Muscle of leg (tissue), 3 donors: ENCODE measurements at regions not wholly inside any gene's neighbourhood (a gene's known extent, or its start where the extent isn't known, plus 50 kb on each side); places are given as distances from the start of the nearest gene placed in this dataset.
"Not testable (repeated sequence)": the region's sequence is repeated elsewhere in the genome, so short reads cannot be mapped to it uniquely, and the experiment has no call there.

Experiments
- DNase-seq: peaks from one replicate; pipeline ENCODE4 v3.0.0; 2013
- H3K27ac ChIP-seq: one replicate; pipeline ENCODE4 v1.5.1; 2013; ENCODE audit warnings: mild to moderate bottlenecking, low read length, control low read depth
- H3K27me3 ChIP-seq: one replicate; pipeline ENCODE4 v1.6.1; 2013; ENCODE audit warnings: low read length; ENCODE audit not compliant: control insufficient read depth, insufficient read depth
- H3K36me3 ChIP-seq: one replicate; pipeline ENCODE4 v1.6.1; 2013; ENCODE audit warnings: low read length; ENCODE audit not compliant: control insufficient read depth, insufficient read depth
- H3K4me1 ChIP-seq: one replicate; pipeline ENCODE4 v1.6.1; 2013; ENCODE audit warnings: low read length; ENCODE audit not compliant: control insufficient read depth, insufficient read depth
- H3K4me3 ChIP-seq: one replicate; pipeline ENCODE4 v1.5.1; 2013; ENCODE audit warnings: low read length, control low read depth
- H3K9me3 ChIP-seq: replicated peaks from 2 replicates; pipeline ENCODE4 v1.6.1; 2013; ENCODE audit warnings: low read depth, low read length; ENCODE audit not compliant: control insufficient read depth
- WGBS: methylation state at CpG from one replicate; pipeline ENCODE4 v1.1.5; 2013; ENCODE audit warnings: missing lambda C conversion rate; ENCODE audit not compliant: insufficient coverage; 5-methylcytosine and 5-hydroxymethylcytosine counted together

- no peaks in the 10 kb centered on the region for H3K36me3 ChIP-seq
- no CpG with 5 or more reads among the region's 2 CpGs for WGBS
- no peak for DNase-seq
- no peaks in the 10 kb centered on the region for H3K27me3 ChIP-seq
- peaks cover 3% of the 10 kb centered on the region for H3K4me1 ChIP-seq
- H3K27ac ChIP-seq: no peak overlapping the region
- H3K4me3 ChIP-seq: no peak overlapping the region
- H3K9me3 ChIP-seq: no peaks in the 10 kb centered on the region
Measured at GRCh38 chr3:130825762-130826299, 68.1 kb upstream of the ATP2C1 start.

- H3K9me3 ChIP-seq: no peaks in the 10 kb centered on the region
- 60% methylated on average over 1 of the region's 4 CpGs for WGBS
- no peaks in the 10 kb centered on the region for H3K27me3 ChIP-seq
- no peak overlapping the region for H3K4me3 ChIP-seq
- no peak overlapping the region for H3K27ac ChIP-seq
- peaks cover 3% of the 10 kb centered on the region for H3K4me1 ChIP-seq
- DNase-seq: no peak
- no peaks in the 10 kb centered on the region for H3K36me3 ChIP-seq
Measured at GRCh38 chr3:130826516-130827182, 67.2 kb upstream of the ATP2C1 start.

- H3K36me3 ChIP-seq: no peaks in the 10 kb centered on the region
- DNase-seq: no peak
- WGBS: 85% methylated on average over 11 of the region's 11 CpGs
- H3K9me3 ChIP-seq: no peaks in the 10 kb centered on the region
- H3K27me3 ChIP-seq: no peaks in the 10 kb centered on the region
- H3K27ac ChIP-seq: no peak overlapping the region
- H3K4me1 ChIP-seq: no peaks in the 10 kb centered on the region
- H3K4me3 ChIP-seq: no peak overlapping the region
Measured at GRCh38 chr3:130827486-130827885, 66.4 kb upstream of the ATP2C1 start.

- WGBS: 86% methylated on average over 1 of the region's 10 CpGs
- H3K27me3 ChIP-seq: no peaks in the 10 kb centered on the region
- DNase-seq: no peak
Measured at GRCh38 chr3:130828948-130829947, 64.6 kb upstream of the ATP2C1 start.

GRCh38 chr3:130831719-130832400 is 62.0 kb upstream of the ATP2C1 start:
- peaks cover 7% of the 10 kb centered on the region for H3K4me1 ChIP-seq
- no peaks in the 10 kb centered on the region for H3K36me3 ChIP-seq
- H3K9me3 ChIP-seq: no peaks in the 10 kb centered on the region
- H3K27ac ChIP-seq: no peak overlapping the region
- WGBS: 56% methylated on average over 3 of the region's 10 CpGs
- H3K27me3 ChIP-seq: no peaks in the 10 kb centered on the region
- H3K4me3 ChIP-seq: no peak overlapping the region
- DNase-seq: peak; percentile 16

More at GRCh38 chr3:130828948-130829947, 64.6 kb upstream of the ATP2C1 start:
- H3K27ac ChIP-seq: no peak overlapping the region
- H3K4me1 ChIP-seq: no peaks in the 10 kb centered on the region
- H3K4me3 ChIP-seq: no peak overlapping the region
- H3K36me3 ChIP-seq: no peaks in the 10 kb centered on the region
- H3K9me3 ChIP-seq: no peaks in the 10 kb centered on the region

GRCh38 chr3:130832401-130832746 is 61.5 kb upstream of the ATP2C1 start:
- WGBS: 61% methylated on average over 4 of the region's 9 CpGs
- DNase-seq, H3K36me3 ChIP-seq, H3K9me3 ChIP-seq, H3K4me1 ChIP-seq, H3K4me3 ChIP-seq, H3K27ac ChIP-seq, H3K27me3 ChIP-seq: not testable (repeated sequence)

- Histone ChIP-seq H3K27me3 (no peaks in the 10 kb centered on the region), H3K36me3 (no peaks in the 10 kb centered on the region), H3K27ac (no peak overlapping the region), H3K4me3 (no peak overlapping the region), H3K9me3 (no peaks in the 10 kb centered on the region), H3K4me1 (peaks cover 12% of the 10 kb centered on the region)
- peak; percentile 38 for DNase-seq
Measured at GRCh38 chr3:130834476-130834875, 59.4 kb upstream of the ATP2C1 start.

GRCh38 chr3:130835483-130835882 is 58.4 kb upstream of the ATP2C1 start:
- Histone ChIP-seq H3K4me1 (peaks cover 18% of the 10 kb centered on the region), H3K27ac (no peak overlapping the region)
- WGBS: 95% methylated on average over 4 of the region's 4 CpGs

GRCh38 chr3:130838898-130839600 is 54.8 kb upstream of the ATP2C1 start:
- DNase-seq: peak; percentile 81
- H3K27me3 ChIP-seq: no peaks in the 10 kb centered on the region
- peak overlapping the region; percentile 85 for H3K27ac ChIP-seq
- H3K4me3 ChIP-seq: no peak overlapping the region
- H3K36me3 ChIP-seq: no peaks in the 10 kb centered on the region
- peaks cover 30% of the 10 kb centered on the region for H3K4me1 ChIP-seq
- H3K9me3 ChIP-seq: no peaks in the 10 kb centered on the region
- no CpG with 5 or more reads among the region's 2 CpGs for WGBS

More at GRCh38 chr3:130835483-130835882, 58.4 kb upstream of the ATP2C1 start:
- H3K27me3 ChIP-seq: no peaks in the 10 kb centered on the region
- DNase-seq: no peak
- no peaks in the 10 kb centered on the region for H3K36me3 ChIP-seq
- no peak overlapping the region for H3K4me3 ChIP-seq
- H3K9me3 ChIP-seq: no peaks in the 10 kb centered on the region
